ENCODE measurements at regions not wholly inside any gene's neighbourhood (a gene's known extent, or its start where the extent isn't known, plus 50 kb on each side); places are given as distances from the start of the nearest gene placed in this dataset.
"Not testable (repeated sequence)": the region's sequence is repeated elsewhere in the genome, so short reads cannot be mapped to it uniquely, and the experiment has no call there.

- FAIRE-seq: no peak
These were observed 190.3 kb upstream of the TAB2 start for GRCh38 chr6:149127212-149127611.

DNA sequence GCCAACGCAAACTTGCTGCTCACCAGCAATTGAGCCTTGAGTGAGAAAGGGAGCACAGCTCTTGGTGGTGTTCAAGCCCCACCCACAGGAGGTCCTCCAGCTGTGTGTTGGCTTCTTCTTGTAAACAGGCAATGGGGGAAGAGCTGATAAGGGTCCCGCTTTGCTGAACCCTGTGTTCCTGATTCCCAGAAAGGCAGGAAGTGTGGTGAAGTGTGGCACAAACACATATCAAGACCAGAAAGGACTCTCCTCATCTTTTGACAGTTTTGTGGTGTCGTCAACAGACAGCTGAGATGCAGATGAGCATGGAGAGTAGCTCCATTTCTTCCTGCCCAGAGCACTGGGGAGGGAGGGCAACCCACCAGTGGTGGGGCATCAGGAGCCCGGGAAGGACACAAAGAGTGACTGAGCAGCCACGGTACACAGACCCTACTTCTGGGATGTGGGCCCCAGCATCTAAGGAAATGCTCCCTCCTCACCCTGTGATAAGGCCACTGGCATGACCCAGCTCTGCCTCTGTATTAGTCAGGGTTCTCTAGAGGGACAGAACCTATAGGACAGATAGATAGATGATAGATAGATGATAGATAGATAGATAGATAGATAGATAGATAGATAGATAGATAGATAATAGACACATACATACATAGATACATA is 188.9 kb upstream of the TAB2 start:
- no peak for FAIRE-seq

GRCh38 chr6:149129371-149130077 is 188.0 kb upstream of the TAB2 start:
- FAIRE-seq: no peak

DNA sequence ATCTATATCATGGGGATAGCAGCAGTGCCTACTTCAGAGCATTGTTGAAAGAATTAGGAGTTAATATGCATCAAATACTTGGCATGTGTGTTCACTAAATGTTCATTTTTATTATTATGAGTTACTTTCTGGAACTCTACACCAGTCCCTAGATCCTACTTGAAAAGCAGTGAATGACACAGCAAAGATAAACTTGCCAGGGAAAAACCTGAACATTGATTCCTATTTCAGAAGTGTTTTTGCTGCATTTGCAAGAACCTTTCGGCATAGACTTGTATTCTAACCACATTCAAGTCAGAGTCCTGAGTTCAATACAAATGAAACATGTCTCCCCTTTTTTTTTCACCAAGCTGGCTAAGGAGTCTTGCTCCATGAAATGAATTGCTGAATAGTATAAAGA is 187.4 kb upstream of the TAB2 start:
- FAIRE-seq: no peak

GRCh38 chr6:149130508-149130907 is 187.0 kb upstream of the TAB2 start:
- FAIRE-seq: no peak

DNA sequence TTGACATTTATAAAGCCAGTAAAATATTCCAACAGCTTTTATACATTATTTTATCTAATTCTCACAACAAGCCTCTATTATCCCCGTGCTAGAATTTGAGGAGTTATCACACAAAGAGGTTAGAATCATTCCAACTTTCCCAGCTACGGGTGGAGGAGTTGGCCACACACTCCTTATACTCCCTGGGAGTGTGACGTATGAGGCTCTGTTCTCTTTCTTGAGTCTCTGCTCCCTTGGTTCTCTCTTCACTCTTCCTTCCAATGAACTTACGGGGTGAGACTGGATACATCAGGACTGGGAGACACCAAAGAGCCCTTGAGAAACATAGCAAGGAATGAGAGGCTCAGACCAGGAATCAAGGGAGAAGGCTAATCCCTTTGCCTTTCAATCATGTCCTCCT is 185.6 kb upstream of the TAB2 start:
- no peak for FAIRE-seq

DNA sequence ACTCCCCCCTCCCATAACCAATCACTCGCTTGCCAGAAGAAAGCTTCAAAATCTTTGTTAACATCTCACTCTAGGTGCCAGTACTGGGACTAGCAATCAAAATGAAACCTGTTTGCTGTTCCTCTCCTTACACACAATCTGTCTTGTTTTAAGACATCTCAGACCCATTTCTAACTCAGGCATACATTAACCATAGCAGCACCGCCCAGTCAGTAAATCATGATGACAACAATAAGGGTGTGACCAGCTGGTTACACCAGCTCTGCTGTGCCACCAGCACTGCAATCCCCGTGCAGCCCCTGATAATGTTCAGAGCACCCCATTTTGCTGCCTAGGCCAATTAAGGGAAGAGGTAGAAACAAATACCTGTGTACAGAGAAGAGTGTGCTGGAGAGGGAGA is 185.2 kb upstream of the TAB2 start:
- FAIRE-seq: no peak

GRCh38 chr6:149134511-149134933 is 183.0 kb upstream of the TAB2 start:
- peak; percentile 13 for FAIRE-seq

- FAIRE-seq: no peak
These were observed 181.7 kb upstream of the TAB2 start for GRCh38 chr6:149135809-149136208.

- no peak for FAIRE-seq
These were observed 181.1 kb upstream of the TAB2 start for GRCh38 chr6:149136273-149136912.

DNA sequence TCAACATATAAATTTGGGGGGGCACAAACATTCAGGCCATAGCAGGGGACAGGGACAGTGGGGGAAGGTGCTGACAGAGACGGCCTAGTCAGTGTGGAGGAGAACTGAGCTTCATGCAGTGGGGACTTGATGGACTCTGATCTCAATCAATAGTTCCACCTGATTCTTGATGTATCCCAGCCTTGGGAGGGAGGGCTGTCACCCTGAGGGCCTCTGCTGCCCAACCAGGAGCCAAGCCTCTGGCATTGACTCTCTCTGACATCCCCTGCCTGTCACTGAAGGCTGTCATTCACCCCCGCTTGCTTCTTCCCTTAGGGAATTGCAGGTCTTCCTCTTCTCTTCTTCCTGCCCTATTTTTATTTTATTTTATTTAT is 180.6 kb upstream of the TAB2 start:
- FAIRE-seq: no peak

DNA sequence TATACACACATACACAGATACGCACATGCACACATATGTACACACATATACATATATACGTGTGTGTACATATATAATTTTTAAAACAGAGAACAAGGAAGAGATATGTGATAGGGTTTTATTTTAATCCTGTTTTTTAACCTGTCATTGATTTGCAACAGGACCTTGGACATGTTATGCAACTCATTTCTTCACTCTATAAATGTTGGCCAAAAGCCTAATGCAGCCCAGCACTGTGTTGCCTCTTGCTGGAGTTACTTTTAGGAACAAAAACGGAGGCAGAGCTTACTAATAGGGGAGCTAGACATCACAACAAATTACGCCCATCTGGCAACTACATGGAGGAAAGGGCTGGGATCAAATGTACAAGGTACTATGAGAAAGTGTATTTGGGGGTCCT is 179.9 kb upstream of the TAB2 start:
- FAIRE-seq: no peak

- no peak for FAIRE-seq
These were observed 179.4 kb upstream of the TAB2 start for GRCh38 chr6:149138089-149138488.

DNA sequence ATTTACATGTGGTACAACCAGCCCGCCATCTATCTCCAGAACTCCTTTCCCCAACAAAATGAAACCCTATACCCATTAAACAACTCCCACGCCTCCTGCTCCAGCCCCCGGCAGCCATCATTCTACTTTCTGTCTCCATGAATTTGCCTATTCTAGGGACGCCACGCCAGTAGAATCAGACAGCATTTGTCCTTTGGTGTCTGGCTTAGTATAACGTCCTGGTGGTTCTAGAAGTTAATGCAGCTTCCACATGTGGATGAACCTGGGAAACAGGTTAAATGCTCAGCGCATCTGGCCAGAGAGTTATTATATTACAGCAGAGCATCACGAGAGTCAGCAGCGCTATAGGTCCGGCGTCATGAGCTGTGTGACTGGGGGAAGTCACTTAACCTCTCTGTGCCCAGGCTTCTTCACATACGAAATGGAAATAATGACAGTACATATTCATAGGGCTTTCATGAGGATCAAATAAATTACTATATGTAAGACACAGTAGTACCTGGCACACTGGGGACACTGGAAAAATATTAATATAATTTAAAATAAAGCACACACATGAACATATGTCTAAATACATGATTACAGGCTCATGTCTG is 178.7 kb upstream of the TAB2 start:
- no peak for FAIRE-seq

- FAIRE-seq: no peak
These were observed 177.8 kb upstream of the TAB2 start for GRCh38 chr6:149139782-149140136.

- FAIRE-seq: no peak
These were observed 177.2 kb upstream of the TAB2 start for GRCh38 chr6:149140137-149140909.

DNA sequence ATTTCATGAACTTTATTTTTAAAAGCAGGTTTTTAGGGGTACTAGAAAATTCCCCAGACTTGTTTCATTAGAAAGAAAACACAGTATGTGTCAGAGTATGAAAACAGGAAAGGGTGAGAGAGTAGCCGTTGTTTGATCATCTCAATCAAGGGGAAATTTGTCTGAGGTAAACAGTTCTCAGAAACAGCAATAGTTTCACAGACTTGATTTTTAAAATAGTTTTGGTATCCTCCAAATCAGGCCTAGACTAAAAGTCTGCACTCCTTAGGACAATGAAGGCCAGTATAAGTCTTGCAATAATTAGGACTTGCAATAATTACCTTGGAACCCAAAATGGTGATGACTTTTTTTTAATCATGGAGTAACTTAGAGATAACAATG is 176.6 kb upstream of the TAB2 start:
- no peak for FAIRE-seq

DNA sequence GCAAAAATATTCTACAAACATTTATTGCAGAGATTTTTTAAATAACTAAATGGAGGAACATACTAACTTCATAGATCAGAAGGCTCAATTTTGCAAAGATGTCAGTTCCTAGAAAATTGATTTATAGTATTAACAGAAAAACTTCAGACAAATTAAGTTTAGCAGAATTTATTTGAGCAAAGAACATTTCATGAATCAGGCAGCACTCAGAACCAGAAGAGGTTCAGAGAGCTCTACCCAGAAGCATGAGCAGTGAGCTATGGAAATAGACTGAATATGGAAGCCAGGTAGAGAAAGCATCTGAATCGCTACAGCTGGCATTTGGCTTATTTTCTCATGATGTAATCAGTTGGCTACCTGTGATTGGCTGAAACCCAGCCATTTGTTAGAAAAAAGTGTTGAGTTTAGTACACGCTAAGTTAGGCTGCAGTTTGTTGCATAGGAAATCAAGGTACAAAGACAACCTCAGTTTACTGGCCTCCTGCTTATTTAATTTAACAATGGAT is 174.5 kb upstream of the TAB2 start:
- FAIRE-seq: peak; percentile 43

DNA sequence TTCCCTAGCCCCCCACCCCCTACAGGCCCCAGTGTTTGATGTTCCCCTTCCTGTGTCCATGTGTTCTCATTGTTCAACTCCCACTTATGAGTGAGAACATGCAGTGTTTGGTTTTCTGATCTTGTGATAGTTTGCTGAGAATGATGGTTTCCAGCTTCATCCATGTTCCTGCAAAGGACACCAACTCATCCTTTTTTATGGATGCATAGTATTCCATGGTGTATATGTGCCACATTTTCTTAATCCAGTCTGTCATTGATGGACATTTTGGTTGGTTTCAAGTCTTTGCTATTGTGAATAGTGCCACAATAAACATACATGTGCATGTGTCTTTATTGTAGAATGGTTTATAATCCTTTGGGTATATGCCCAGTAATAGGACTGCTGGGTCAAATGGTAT is 171.7 kb upstream of the TAB2 start:
- FAIRE-seq: not testable (repeated sequence)

DNA sequence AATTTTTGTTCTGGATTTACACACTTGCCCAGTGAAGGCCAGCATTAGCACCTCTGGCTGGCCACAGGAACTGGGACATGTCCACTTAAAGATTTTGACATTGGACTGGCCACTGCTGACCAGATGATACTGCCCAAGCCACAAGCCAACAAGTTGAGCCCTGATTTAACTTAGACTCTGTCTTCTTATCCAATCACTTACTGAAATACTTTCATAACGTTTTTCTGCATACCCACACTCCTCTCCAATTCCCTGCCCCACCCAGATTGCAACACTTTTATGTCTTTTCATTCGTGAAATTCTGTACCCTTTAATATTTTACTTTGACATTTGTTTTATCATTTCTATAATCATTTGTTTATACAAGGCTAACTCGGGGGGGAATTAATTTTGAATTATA is 170.3 kb upstream of the TAB2 start:
- FAIRE-seq: no peak

DNA sequence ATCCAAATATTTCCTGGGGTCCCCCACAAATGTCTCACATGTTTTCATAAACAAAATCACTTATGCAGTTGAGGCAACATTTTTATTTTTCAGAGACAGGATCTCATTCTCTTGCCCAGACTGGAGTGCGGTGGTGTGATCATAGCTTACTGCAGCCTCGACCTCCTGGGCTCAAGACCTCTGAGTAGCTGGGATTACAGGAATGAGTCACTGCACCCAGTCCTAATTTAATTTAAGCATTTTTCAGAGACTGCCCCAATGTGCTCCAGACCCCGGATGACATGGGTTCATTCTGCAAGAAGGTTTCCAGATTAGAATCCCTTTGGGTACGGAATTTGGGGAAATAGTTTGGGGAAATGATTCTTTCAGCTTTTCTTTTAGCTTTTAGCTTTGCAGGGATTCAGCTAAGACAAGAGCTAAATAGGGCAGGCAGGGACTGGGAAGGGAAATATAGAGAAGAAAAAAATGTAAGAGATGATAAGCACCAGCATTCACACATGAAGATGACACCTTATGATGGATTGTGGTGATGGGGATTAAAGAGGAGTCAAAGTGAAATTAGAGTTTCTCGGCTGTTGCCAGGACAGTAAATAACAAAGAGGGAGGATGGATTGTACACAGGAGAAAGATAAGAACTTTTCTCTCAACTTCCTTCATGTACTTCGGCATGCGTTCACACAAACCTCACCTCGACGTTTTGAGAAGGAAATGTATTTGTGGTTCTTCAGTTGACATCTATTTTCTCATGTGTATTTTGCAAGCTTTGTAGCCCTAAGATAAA is 169.4 kb upstream of the TAB2 start:
- FAIRE-seq: no peak

DNA sequence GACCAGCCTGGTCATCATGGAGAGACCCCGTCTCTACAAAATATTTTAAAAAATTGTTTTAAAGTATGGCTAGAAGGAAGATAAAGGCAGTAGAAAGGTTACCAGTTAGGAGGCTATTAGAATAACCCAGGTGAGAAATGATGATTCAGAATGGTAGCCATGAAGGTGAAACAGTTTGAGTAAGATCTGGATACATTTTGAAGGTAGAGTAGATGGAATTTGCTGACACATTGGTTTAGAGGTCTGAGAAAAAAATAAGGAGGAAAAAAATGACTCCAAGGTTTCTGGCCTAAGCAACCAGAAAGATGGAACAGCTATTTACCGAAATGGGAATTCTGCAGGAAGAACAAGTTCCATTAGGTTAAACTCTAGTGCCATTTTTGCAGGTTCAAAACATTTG is 167.9 kb upstream of the TAB2 start:
- no peak for FAIRE-seq
